ENCODE measurements at regions not wholly inside any gene's neighbourhood (a gene's known extent, or its start where the extent isn't known, plus 50 kb on each side); places are given as distances from the start of the nearest gene placed in this dataset.

- TF ChIP-seq CTCF (IDR thresholded peaks at IDR 0.05; ENCODE audit: low read length, missing control alignments): no peak
- no peak overlapping the region for H3K4me3 ChIP-seq (replicated peaks; ENCODE audit: low read depth, low read length)
- DNase-seq (ENCODE audit: low read depth): no peak
These were observed 120.0 kb upstream of the THSD7B start for GRCh38 chr2:136645236-136645828.

GRCh38 chr2:136639651-136640050, 125.7 kb upstream of the THSD7B start:
- DNase-seq (ENCODE audit: low read depth): no peak
- no peak for TF ChIP-seq CTCF (IDR thresholded peaks at IDR 0.05; ENCODE audit: low read length, missing control alignments)
- no peak overlapping the region for H3K4me3 ChIP-seq (replicated peaks; ENCODE audit: low read depth, low read length)

GRCh38 chr2:136638193-136638592, 127.2 kb upstream of the THSD7B start:
- no peak for TF ChIP-seq CTCF (IDR thresholded peaks at IDR 0.05; ENCODE audit: low read length, missing control alignments)
- no peak for DNase-seq (ENCODE audit: low read depth)

GRCh38 chr2:136637402-136637801, 127.9 kb upstream of the THSD7B start:
- H3K4me3 ChIP-seq (replicated peaks; ENCODE audit: low read depth, low read length): no peak overlapping the region
- TF ChIP-seq CTCF (IDR thresholded peaks at IDR 0.05; ENCODE audit: low read length, missing control alignments): no peak
- DNase-seq (ENCODE audit: low read depth): no peak

More at GRCh38 chr2:136638193-136638592, 127.2 kb upstream of the THSD7B start:
- no peak overlapping the region for H3K4me3 ChIP-seq (replicated peaks; ENCODE audit: low read depth, low read length)

- DNase-seq (ENCODE audit: low read depth): no peak
- no peak for TF ChIP-seq CTCF (IDR thresholded peaks at IDR 0.05; ENCODE audit: low read length, missing control alignments)
- no peak overlapping the region for H3K4me3 ChIP-seq (replicated peaks; ENCODE audit: low read depth, low read length)
These were observed 136.9 kb upstream of the THSD7B start for GRCh38 chr2:136628490-136628889.

GRCh38 chr2:136613096-136613495, 152.2 kb upstream of the THSD7B start:
- TF ChIP-seq CTCF (IDR thresholded peaks at IDR 0.05; ENCODE audit: low read length, missing control alignments): no peak
- no peak for DNase-seq (ENCODE audit: low read depth)
- no peak overlapping the region for H3K4me3 ChIP-seq (replicated peaks; ENCODE audit: low read depth, low read length)

- no peak overlapping the region for H3K4me3 ChIP-seq (replicated peaks; ENCODE audit: low read depth, low read length)
- DNase-seq (ENCODE audit: low read depth): no peak
- no peak for TF ChIP-seq CTCF (IDR thresholded peaks at IDR 0.05; ENCODE audit: low read length, missing control alignments)
These were observed 153.3 kb upstream of the THSD7B start for GRCh38 chr2:136612079-136612478.
